Omental fat pad (tissue), 3 donors: ENCODE measurements at regions not wholly inside any gene's neighbourhood (a gene's known extent, or its start where the extent isn't known, plus 50 kb on each side); places are given as distances from the start of the nearest gene placed in this dataset.

Source experiments
- ATAC-seq: fragments of 150-250 bp; one replicate; pipeline ENCODE4 v1.9.1; 2016; ENCODE audit warnings: mild to moderate bottlenecking, moderate library complexity; ENCODE audit not compliant: low FRiP score
- DNase-seq: peaks from one replicate; pipeline ENCODE4 v3.0.0-alpha.2; 2019; ENCODE audit warnings: low spot score
- TF ChIP-seq, protein P1 (sequence below), 3 donors: fragments of 450-650 bp; IDR thresholded peaks; one replicate each; pipeline ENCODE4 v1.5.1; 2016 to 2017; ENCODE audit warnings: antibody characterized with exemption in 3 of 3, mild to moderate bottlenecking in 3 of 3, moderate library complexity in 2 of 3

DNA sequence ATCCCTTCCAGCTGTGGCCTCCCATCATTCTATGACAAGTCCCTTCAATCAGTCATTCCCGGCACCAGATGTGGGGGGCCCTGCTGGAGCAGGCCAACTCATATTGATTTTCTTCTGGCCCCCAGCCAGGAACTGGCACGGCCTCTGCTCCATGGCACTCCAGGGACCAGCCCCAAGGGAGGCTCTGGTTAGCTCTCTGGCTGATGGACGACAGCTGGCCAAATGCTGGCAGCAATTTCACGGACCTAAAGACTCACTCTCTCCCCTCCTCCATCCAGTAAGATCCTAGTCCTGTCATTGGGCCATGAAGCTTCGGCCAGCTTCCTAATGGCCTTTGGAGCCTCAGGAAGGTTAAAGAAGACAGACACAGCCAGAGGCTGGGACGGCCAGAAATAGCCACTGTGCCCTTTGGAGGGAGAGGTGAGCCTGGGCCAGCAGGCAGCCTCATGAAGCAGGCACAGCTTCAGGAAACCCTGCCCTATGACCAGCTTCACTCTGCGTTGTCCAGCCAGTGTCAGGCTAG is 131.0 kb downstream of the MEX3B start:
- DNase-seq (no peak), ATAC-seq (no peak)
- TF ChIP-seq, protein P1, sequence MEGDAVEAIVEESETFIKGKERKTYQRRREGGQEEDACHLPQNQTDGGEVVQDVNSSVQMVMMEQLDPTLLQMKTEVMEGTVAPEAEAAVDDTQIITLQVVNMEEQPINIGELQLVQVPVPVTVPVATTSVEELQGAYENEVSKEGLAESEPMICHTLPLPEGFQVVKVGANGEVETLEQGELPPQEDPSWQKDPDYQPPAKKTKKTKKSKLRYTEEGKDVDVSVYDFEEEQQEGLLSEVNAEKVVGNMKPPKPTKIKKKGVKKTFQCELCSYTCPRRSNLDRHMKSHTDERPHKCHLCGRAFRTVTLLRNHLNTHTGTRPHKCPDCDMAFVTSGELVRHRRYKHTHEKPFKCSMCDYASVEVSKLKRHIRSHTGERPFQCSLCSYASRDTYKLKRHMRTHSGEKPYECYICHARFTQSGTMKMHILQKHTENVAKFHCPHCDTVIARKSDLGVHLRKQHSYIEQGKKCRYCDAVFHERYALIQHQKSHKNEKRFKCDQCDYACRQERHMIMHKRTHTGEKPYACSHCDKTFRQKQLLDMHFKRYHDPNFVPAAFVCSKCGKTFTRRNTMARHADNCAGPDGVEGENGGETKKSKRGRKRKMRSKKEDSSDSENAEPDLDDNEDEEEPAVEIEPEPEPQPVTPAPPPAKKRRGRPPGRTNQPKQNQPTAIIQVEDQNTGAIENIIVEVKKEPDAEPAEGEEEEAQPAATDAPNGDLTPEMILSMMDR (IDR thresholded peaks at IDR 0.05), result no peak

DNA sequence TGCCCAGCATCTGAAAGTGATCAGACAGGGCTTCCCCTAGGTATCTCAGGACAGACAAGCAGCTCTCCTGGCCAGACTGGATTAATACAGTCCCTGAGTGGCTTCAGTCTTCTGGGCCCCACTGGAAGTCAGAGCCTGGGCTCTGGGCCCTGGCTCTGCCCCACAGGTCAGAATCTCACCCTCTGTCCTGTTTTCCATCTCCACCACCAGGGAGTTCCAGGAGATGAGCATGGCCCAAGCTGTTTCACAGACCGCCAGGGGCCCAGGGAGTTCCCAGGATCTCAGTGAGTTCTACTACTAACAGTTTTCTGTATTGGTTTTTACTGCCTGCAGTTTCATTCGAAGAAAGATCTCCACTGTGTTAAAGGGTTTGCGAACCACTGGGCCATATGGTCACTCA is 131.5 kb downstream of the MEX3B start:
- TF ChIP-seq, protein P1 (IDR thresholded peaks at IDR 0.05), result no peak
- ATAC-seq, result no peak
- no peak for DNase-seq

DNA sequence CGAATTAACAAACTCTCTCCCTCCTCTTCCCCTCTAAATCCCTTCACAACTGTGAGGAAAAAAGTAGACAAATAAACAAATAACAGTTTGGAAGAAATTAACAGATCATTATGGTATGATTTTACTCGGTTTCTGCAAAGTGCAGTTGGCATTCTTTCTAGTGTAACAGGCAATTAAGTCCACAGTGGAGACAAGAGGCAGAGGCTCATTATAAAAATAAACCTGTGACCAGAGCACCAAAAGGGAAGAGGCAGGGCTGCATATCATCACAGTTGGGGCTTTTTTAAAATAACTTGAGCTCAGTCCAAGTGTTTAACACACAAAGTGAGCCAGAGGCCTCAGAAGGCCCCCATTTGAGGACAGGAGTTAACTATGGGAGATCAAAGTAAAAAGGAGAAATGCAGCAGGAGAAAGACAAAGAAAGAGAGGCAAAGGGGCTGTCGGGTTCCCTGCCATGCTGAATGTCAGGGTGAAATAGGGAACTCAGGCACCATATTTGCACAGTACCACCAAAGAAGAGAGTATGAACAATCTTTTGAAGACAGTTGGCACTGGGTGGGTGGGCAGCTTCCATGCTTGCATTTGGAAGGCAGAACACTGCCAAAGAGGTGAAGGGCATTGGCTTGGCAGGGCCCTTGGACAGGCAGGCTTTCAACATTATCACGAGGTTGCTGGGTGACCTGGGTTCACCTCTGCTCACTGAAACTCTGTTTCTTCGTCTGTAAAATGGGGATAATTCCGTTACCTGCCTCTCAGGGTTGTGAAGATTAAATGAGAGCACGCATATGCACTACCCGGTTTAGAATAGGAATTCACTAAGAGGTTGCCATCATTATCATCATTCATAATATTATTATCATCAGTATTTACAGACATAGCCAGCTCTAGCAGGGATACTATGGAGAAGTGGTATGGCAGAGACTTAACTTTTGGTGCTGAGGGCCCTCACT is 134.5 kb downstream of the MEX3B start:
- ATAC-seq, result no peak

DNA sequence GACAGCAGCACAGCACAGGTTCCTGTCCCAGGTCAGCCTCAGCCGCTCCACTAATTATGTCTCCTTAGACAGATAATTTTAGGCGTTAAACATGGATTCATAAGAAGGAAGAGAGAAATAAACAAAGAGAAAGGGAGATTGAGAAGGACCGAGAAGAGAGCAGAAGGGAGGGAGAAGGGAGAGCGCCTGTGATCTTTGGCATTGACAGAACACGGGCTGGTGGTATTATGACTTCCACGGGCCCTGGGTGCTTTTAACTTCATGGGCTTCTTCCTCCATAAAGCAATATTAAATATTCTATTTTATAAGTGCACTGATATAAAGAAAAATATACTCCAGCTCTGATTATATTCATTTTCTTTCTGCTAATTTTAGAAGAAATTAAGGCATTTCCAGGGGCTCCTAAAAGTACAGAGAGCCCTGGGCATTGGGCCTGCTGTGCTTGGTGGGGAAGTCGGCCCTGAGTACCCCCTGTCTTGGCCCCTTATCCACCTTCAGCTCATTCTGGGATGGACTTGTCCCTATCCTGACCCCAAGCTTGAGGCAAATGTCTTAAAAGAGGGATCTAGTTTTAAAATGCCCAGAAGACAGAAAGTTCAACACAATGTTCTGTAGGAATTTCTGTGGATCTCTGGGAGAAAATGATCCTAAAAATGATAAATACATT is 135.3 kb downstream of the MEX3B start:
- DNase-seq, result no peak
- ATAC-seq, result no peak
- TF ChIP-seq, protein P1 (IDR thresholded peaks at IDR 0.05), result no peak

More for the DNA sequence above, 134.5 kb downstream of the MEX3B start:
- DNase-seq, result no peak
- TF ChIP-seq, protein P1 (IDR thresholded peaks at IDR 0.05), result no peak

DNA sequence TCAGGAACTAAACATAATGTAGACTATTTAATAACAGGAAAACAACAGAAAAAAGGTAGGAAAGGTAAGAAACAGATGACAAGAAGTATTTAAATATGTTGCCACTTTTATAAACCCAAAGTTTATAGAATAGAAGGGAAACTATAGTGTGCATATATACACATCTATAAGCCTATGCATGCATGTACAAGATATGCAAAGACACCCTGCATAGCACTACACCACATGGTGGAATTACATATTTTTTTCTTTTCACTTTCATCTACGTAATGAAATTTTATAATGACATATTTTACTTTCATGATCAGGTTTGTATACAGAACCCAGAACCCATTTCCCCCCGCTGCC is 136.8 kb downstream of the MEX3B start:
- no peak for ATAC-seq
- TF ChIP-seq, protein P1 (IDR thresholded peaks at IDR 0.05), result no peak
- DNase-seq, result no peak

DNA sequence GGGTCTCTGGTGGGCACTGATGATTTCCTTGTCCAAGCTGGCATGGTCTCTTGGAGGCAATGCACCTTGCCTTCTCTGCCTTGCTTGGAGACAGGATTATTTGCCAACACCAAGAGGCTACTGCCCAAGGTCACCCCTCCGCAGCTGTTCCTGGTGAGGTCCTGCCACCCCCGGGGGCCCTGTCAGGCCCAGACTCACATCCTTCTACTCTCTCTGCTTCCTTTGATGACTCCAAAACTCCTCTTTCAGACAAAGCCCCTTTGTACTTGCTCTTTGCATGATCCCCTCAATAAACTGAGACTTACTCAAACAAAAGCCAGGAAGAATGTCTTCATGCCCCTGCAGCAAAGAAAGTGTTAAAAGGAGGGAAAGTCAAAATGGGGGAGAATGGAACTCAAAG is 137.7 kb downstream of the MEX3B start:
- no peak for ATAC-seq
- TF ChIP-seq, protein P1 (IDR thresholded peaks at IDR 0.05), result no peak
- DNase-seq, result no peak
